SK-N-SH (cell line): ENCODE measurements at regions not wholly inside any gene's neighbourhood (a gene's known extent, or its start where the extent isn't known, plus 50 kb on each side); places are given as distances from the start of the nearest gene placed in this dataset.
A peak's percentile ranks its signal among the peaks of the same experiment; 100 is the strongest.

Source experiments
- CTCF ChIA-PET: fragments of 300-600, 350-600 bp; formaldehyde crosslinking; extraction: SDS; loops from one replicate; lab custom pipeline; 2021; lab: Yijun Ruan, JAX
- POLR2A ChIA-PET: fragments of 350-600 bp; sonication (Branson Sonifier 250); formaldehyde crosslinking; extraction: SDS; loops from one replicate; lab custom pipeline; 2020; ENCODE audit warnings: antibody characterized with exemption, inconsistent platforms; lab: Yijun Ruan, JAX
- DNase-seq: peaks from one replicate; pipeline ENCODE4 v3.0.0; 2012
- H2AFZ ChIP-seq: fragments of 200-600 bp; sonication (generic); 2 replicates; pipeline ENCODE4 v1.8.1; 2016; ENCODE audit warnings: antibody characterized with exemption, mild to moderate bottlenecking, low read depth
- H3F3A ChIP-seq: fragments of 200-600 bp; sonication (generic); replicated peaks from 2 replicates; pipeline ENCODE3; 2016; ENCODE audit warnings: antibody characterized with exemption, mild to moderate bottlenecking; ENCODE audit not compliant: insufficient read depth
- H3K27ac ChIP-seq, 2 experiments: fragments of 200-500 bp in 1 of 2; fragments of 200-600 bp in 1 of 2; sonication (Bioruptor generic) in 1 of 2; sonication (generic), shearing (Covaris generic) in 1 of 2; 2 replicates each; pipeline versions ENCODE4 v1.5.1 to v1.6.1; 2014 to 2016; ENCODE audit warnings: low read depth in 2 of 2, inconsistent platforms in 1 of 2, low read length in 1 of 2, mild to moderate bottlenecking in 1 of 2, mixed read lengths in 1 of 2
- H3K27me3 ChIP-seq: fragments of 200-600 bp; sonication (generic), shearing (Covaris generic); 2 replicates; pipeline ENCODE4 v1.6.1; 2016; ENCODE audit warnings: mixed run types; ENCODE audit not compliant: insufficient read depth
- H3K36me3 ChIP-seq, 2 experiments: fragments of 200-500 bp in 1 of 2; fragments of 200-600 bp in 1 of 2; sonication (Bioruptor generic) in 1 of 2; sonication (generic) in 1 of 2; replicated peaks in 1 of 2; 2 replicates each; pipeline versions ENCODE3 to v1.5.1; 2014 to 2016; ENCODE audit warnings: low read length in 1 of 2, mild to moderate bottlenecking in 1 of 2; ENCODE audit not compliant: insufficient read depth in 2 of 2, control insufficient read depth in 1 of 2
- H3K4me1 ChIP-seq, 2 experiments: fragments of 200-500 bp in 1 of 2; fragments of 200-600 bp in 1 of 2; sonication (Bioruptor generic) in 1 of 2; sonication (generic), shearing (Covaris generic) in 1 of 2; 2 replicates each; pipeline versions ENCODE4 v1.5.1 to v1.6.1; 2014 to 2016; ENCODE audit warnings: low read depth in 1 of 2, low read length in 1 of 2, mixed run types in 1 of 2; ENCODE audit not compliant: insufficient read depth in 2 of 2, control insufficient read depth in 1 of 2
- H3K4me2 ChIP-seq: fragments of 200-600 bp; sonication (generic), shearing (Covaris generic); 2 replicates; pipeline ENCODE4 v1.6.1; 2017; ENCODE audit warnings: mixed run types
- H3K4me3 ChIP-seq, 2 experiments: fragments of 200-500 bp in 1 of 2; fragments of 200-600 bp in 1 of 2; sonication (Bioruptor generic) in 1 of 2; sonication (generic), shearing (Covaris generic) in 1 of 2; 2 replicates each; pipeline versions ENCODE4 v1.5.1 to v1.8.1; 2014 to 2016; ENCODE audit warnings: low read depth in 2 of 2, inconsistent platforms in 1 of 2, low read length in 1 of 2, mild to moderate bottlenecking in 1 of 2, mixed read lengths in 1 of 2, moderate library complexity in 1 of 2
- H3K79me2 ChIP-seq: fragments of 200-600 bp; sonication (generic); 2 replicates; pipeline ENCODE4 v1.8.1; 2017; ENCODE audit warnings: mild to moderate bottlenecking; ENCODE audit not compliant: insufficient read depth
- H3K9ac ChIP-seq: fragments of 200-600 bp; sonication (generic); 2 replicates; pipeline ENCODE4 v1.6.1; 2017; ENCODE audit warnings: mixed run types
- H3K9me2 ChIP-seq: fragments of 200-600 bp; sonication (generic); 2 replicates; pipeline ENCODE4 v1.6.1; 2017; ENCODE audit warnings: mixed run types
- H3K9me3 ChIP-seq: fragments of 200-600 bp; sonication (generic); 2 replicates; pipeline ENCODE4 v1.6.1; 2017; ENCODE audit warnings: mixed run types, mild to moderate bottlenecking, moderate library complexity
- H4K20me1 ChIP-seq: fragments of 200-600 bp; sonication (generic); 2 replicates; pipeline ENCODE4 v1.6.1; 2017; ENCODE audit warnings: mild to moderate bottlenecking, mixed run types; ENCODE audit not compliant: insufficient read depth
- CHD2 ChIP-seq: fragments of 150-350 bp; IDR thresholded peaks from 2 replicates; pipeline ENCODE4 v1.6.1; 2018; ENCODE audit warnings: low read length; ENCODE audit not compliant: partially characterized antibody
- FOSL2 ChIP-seq: IDR thresholded peaks from 2 replicates; pipeline ENCODE4 v1.4.0; 2012; ENCODE audit warnings: low read depth, mild to moderate bottlenecking, moderate library complexity, borderline replicate concordance
- FOXJ3 ChIP-seq: sonication (generic); formaldehyde crosslinking; IDR thresholded peaks from 2 replicates; pipeline ENCODE4 v1.5.1; 2020; ENCODE audit warnings: mild to moderate bottlenecking, missing genetic modification reagents
- GATA2 ChIP-seq: sonication (generic); formaldehyde crosslinking; IDR thresholded peaks from 2 replicates; pipeline ENCODE4 v1.5.0; 2020; ENCODE audit warnings: mild to moderate bottlenecking, missing genetic modification reagents
- MEF2A ChIP-seq: IDR thresholded peaks from 2 replicates; pipeline ENCODE4 v1.4.0; 2012; ENCODE audit warnings: low read depth, borderline replicate concordance
- NRF1 ChIP-seq: IDR thresholded peaks from 2 replicates; pipeline ENCODE4 v1.6.1; 2012; ENCODE audit warnings: low read depth, mild to moderate bottlenecking, low read length
- POLR2AphosphoS5 ChIP-seq: IDR thresholded peaks from 2 replicates; pipeline ENCODE4 v1.6.1; 2012; ENCODE audit warnings: low read depth, low read length
- RCOR1 ChIP-seq: fragments of 150-350 bp; IDR thresholded peaks from 2 replicates; pipeline ENCODE4 v1.6.1; 2017; ENCODE audit warnings: antibody characterized with exemption, low read length
- RXRA ChIP-seq: IDR thresholded peaks from 2 replicates; pipeline ENCODE4 v1.4.0; 2012; ENCODE audit warnings: low read depth, mild to moderate bottlenecking, borderline replicate concordance
- SMC3 ChIP-seq: IDR thresholded peaks from 2 replicates; pipeline ENCODE4 v1.6.1; 2012; ENCODE audit warnings: low read depth, low read length, improper control_type of control experiment
- TAF1 ChIP-seq: IDR thresholded peaks from 2 replicates; pipeline ENCODE4 v1.6.1; 2012; ENCODE audit warnings: low read depth, mild to moderate bottlenecking, low read length, moderate library complexity, borderline replicate concordance
- TCF12 ChIP-seq: IDR thresholded peaks from 2 replicates; pipeline ENCODE4 v1.4.0; 2012
- TEAD4 ChIP-seq: IDR thresholded peaks from 2 replicates; pipeline ENCODE4 v1.4.0; 2012; ENCODE audit warnings: mild to moderate bottlenecking, borderline replicate concordance; ENCODE audit not compliant: insufficient read depth
- WGBS: methylation state at CpG from one replicate; pipeline ENCODE4 v1.1.6; 2017; ENCODE audit warnings: low lambda C conversion rate; 5-methylcytosine and 5-hydroxymethylcytosine counted together
- TF ChIP-seq, protein P1 (sequence below): fragments of 150-350 bp; IDR thresholded peaks from 2 replicates; pipeline ENCODE4 v1.6.1; 2017; ENCODE audit warnings: antibody characterized with exemption, low read length, low read depth, borderline replicate concordance
- TF ChIP-seq, protein P2 (sequence below): IDR thresholded peaks from 2 replicates; pipeline ENCODE4 v1.4.0; 2012; ENCODE audit warnings: low read depth
- TF ChIP-seq, protein P3 (sequence below): IDR thresholded peaks from 2 replicates; pipeline ENCODE4 v1.4.0; 2012; ENCODE audit warnings: low read depth, borderline replicate concordance

DNA sequence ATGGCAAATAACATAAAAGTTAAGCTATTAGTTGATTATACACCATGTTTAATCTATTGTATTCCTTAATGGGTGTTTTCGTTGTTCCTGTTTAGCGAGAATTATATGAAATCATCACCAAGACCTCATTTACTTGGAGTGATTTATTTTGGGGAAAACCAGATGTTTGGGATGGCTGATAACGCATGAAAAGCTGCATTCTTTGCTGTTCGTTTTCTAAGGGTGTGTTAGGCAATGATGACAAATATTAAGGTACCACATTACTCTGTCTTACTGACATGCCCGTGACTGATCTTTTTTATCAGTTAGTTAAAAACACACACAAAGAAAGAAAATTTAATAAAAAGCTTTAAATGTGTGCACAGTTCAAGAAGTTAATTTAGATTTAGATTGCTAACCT is 176.4 kb downstream of the ZFP64 start:
- Histone ChIP-seq H3F3A (no peaks in the 10 kb centered on the region), H2AFZ (no peak overlapping the region), H3K9me3 (0 out of 2 replicates have a peak, but pooled peaks cover 3% of the 10 kb centered on the region), H3K4me1 (peaks cover 0 to 4% of the 10 kb centered on the region in 2 experiments; a peak in 3 of 4 replicates), H4K20me1 (no peaks in the 10 kb centered on the region), H3K27ac (no peak overlapping the region)
- WGBS, result 89% methylated on average over 5 of the region's 5 CpGs
- POLR2A ChIA-PET, result no interaction called here
- TF ChIP-seq, protein P1, sequence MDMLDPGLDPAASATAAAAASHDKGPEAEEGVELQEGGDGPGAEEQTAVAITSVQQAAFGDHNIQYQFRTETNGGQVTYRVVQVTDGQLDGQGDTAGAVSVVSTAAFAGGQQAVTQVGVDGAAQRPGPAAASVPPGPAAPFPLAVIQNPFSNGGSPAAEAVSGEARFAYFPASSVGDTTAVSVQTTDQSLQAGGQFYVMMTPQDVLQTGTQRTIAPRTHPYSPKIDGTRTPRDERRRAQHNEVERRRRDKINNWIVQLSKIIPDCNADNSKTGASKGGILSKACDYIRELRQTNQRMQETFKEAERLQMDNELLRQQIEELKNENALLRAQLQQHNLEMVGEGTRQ, result no peak
- no peak for TF ChIP-seq CHD2
- no peak for TF ChIP-seq NRF1
- TF ChIP-seq RCOR1, result no peak
- no peak for TF ChIP-seq RXRA
- TF ChIP-seq POLR2AphosphoS5, result no peak
- no peak for TF ChIP-seq SMC3
- no peak for TF ChIP-seq FOXJ3 (CRISPR knock-in tag)
- TF ChIP-seq, protein P2, sequence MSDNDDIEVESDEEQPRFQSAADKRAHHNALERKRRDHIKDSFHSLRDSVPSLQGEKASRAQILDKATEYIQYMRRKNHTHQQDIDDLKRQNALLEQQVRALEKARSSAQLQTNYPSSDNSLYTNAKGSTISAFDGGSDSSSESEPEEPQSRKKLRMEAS, result no peak
- TF ChIP-seq TEAD4, result no peak
- TF ChIP-seq FOSL2, result no peak
- no peak for TF ChIP-seq MEF2A
- TF ChIP-seq, all 33 proteins: peak for 0
- Histone ChIP-seq H3K36me3 (no peaks in the 10 kb centered on the region), H3K79me2 (no peaks in the 10 kb centered on the region), H3K9me2 (no peaks in the 10 kb centered on the region), H3K27me3 (no peaks in the 10 kb centered on the region), H3K4me2 (no peak overlapping the region), H3K9ac (no peak overlapping the region), H3K4me3 (no peak overlapping the region)
- CTCF ChIA-PET, result no interaction called here
- no peak for DNase-seq

DNA sequence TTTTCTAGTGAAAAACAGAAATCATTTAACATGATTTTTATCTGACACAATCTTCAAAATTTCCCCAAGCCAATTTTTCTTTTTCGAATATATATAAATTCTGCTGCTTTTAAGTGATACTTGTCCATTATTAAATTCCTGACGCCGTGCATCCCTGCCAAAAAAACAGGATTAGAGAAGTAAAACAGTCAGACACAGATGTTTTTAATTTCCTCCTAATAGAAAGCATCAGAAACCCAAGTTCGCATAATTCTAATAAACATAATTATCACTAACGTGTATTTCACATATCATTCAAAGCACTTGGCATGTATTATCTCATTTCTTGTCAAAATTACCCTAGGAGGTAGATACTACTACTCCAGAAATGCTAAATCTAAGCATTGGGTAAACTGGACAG is 179.5 kb downstream of the ZFP64 start:
- no peaks in the 10 kb centered on the region for H3K9me2 ChIP-seq
- WGBS, result 31% methylated on average over 5 of the region's 5 CpGs
- no peaks in the 10 kb centered on the region for H3F3A ChIP-seq
- H3K27ac ChIP-seq, result no peak overlapping the region
- no peak for DNase-seq
- no peak overlapping the region for H3K9ac ChIP-seq
- H3K4me2 ChIP-seq, result no peak overlapping the region
- H2AFZ ChIP-seq, result no peak overlapping the region
- ChIA-PET POLR2A (no interaction called here), CTCF (interaction anchor here (1.0 to 2.4 kb wide), 2 partner anchors 11 to 212 kb away, joined by 3 to 6 read pairs; no protein-coding TSS in a partner anchor)
- H3K27me3 ChIP-seq, result no peaks in the 10 kb centered on the region
- H3K36me3 ChIP-seq, result no peaks in the 10 kb centered on the region
- peaks cover 0 to 4% of the 10 kb centered on the region in 2 experiments; a peak in 3 of 4 replicates for H3K4me1 ChIP-seq
- H3K9me3 ChIP-seq, result 0 out of 2 replicates have a peak, but pooled peaks cover 3% of the 10 kb centered on the region
- no peak overlapping the region for H3K4me3 ChIP-seq
- H3K79me2 ChIP-seq, result no peaks in the 10 kb centered on the region
- H4K20me1 ChIP-seq, result no peaks in the 10 kb centered on the region
- TF ChIP-seq GATA2 (CRISPR knock-in tag), result 0 out of 2 replicates have a peak, but pooled peaks have one; percentile 10
- peak; percentile 49 for TF ChIP-seq TCF12
- TF ChIP-seq TAF1, result no peak
- TF ChIP-seq, protein P3, sequence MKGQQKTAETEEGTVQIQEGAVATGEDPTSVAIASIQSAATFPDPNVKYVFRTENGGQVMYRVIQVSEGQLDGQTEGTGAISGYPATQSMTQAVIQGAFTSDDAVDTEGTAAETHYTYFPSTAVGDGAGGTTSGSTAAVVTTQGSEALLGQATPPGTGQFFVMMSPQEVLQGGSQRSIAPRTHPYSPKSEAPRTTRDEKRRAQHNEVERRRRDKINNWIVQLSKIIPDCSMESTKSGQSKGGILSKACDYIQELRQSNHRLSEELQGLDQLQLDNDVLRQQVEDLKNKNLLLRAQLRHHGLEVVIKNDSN, result no peak
